Ramos (cell line): ENCODE measurements at regions not wholly inside any gene's neighbourhood (a gene's known extent, or its start where the extent isn't known, plus 50 kb on each side); places are given as distances from the start of the nearest gene placed in this dataset.

Experiments used
- in situ Hi-C: fragments of 300-500 bp; cut with MboI; formaldehyde crosslinking; loops from one replicate; pipeline ENCODE4 v1.14.3; 2022; ENCODE audit warnings: low sequenced_read_pairs; ENCODE audit not compliant: unreplicated experiment

GRCh38 chr15:70189826-70190695, 92.3 kb upstream of the TLE3 start:
- in situ Hi-C loops = no loop called here

DNA sequence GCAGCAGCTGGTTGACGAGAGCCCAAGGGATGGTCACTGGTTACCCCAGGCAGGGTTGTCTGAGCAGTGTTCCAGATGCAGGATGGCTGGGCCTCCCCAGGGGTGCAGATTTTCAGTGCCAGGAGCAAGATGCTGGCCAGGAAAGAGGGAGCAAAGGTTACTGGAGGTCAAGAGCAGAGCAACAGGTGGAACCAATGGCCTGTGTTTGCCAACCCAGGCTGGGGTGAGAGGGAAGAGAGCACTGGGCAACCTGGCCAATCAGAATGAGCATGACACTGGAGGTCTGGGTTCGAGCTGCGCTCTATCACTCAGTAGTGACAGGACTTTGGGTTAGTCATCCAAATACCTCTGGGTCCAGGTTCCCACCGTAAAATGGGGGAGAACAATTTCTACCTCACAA, 90.6 kb upstream of the TLE3 start:
- in situ Hi-C loops = no loop called here

- in situ Hi-C loops = no loop called here
These were observed 89.6 kb upstream of the TLE3 start for GRCh38 chr15:70187331-70187730.

DNA sequence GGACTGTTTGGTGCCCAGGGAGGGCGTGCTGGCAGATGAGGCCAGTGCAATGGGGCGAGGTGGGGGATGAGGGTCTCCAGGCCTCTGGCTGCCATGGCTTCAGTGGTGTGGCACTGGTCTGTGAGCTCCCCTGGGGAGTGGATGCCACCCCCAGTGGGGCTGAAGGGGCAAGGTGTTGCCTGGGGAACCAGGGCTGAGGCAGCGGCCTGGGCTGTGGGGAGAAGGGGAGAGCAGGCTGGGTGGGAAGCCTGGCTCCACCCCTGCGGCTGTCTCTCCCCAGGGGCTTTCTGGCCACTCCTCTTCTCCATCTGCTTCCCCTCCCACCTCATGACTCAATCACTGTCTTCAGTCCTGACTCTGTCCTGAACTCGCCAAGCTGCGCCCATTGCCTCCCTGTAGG, 88.4 kb upstream of the TLE3 start:
- in situ Hi-C loops = no loop called here

- in situ Hi-C loops = no loop called here
These were observed 87.6 kb upstream of the TLE3 start for GRCh38 chr15:70185251-70185711.

DNA sequence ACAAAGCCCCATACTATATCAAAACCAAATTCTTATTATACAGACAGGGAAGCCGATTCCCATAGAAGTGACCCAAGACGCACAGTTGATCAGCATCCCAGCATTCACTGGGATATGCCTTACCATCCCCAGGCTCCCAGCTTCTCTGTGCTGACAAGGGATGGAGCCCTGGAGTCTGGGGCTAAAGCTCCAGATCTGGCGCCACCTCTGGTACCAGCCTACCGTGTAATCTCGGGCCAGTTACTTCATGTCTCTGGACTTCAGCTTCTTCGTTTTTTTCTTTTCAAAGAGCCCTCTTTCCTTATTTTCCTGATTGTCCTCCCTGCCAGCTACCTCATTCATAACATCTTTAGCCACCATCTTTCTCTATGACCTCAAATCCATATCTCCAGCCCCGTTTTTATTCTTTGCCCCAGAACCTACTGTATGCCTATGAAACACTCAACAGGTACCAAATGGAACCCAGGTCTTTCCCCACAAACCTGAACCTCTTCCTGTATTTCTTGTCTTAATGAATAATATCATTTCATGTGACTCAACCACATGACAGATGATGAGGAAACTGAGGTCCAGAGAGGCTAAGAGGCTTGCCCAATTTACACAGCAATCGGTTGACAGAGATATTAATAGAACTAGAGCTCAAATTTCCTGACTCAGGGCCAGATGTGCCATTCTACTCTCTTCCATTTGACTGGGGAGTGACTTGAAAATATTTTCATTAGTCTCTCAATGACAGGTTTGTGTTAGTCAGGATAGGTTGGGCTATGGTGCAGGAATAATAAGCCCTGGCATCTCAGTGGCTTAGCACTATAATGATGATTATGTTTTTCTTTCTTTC, 85.4 kb upstream of the TLE3 start:
- in situ Hi-C loops = no loop called here

GRCh38 chr15:70181626-70182255, 84.0 kb upstream of the TLE3 start:
- in situ Hi-C loops = no loop called here

- in situ Hi-C loops = no loop called here
These were observed 82.6 kb upstream of the TLE3 start for GRCh38 chr15:70180186-70180875.

DNA sequence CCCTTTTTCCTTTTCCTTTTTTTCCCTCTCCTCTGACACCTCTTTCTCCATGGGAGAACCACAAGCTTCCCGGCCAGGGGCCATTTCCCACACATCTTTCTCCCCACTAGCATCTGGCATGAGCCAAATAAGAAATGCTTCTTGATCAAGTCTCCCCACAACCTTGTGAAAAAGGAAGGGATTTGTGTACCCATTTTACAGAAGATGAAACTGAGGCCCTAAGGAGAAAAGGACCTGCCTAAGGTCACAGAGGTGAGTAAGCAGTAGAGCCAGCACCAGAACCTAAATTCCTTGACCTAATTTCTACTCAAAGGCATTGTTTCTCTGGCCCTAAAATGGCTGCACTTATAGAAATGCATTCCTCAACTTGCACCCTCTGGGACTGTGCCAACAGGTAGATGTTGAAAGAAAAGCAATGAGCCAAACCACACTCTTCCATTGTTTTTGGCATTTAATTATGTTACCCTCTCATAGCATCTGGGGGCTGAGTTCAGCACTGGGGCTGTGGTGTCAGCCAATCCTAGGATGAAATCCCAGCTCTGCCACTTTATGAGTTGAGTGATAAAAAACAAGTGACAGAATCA, 81.7 kb upstream of the TLE3 start:
- in situ Hi-C loops = no loop called here

DNA sequence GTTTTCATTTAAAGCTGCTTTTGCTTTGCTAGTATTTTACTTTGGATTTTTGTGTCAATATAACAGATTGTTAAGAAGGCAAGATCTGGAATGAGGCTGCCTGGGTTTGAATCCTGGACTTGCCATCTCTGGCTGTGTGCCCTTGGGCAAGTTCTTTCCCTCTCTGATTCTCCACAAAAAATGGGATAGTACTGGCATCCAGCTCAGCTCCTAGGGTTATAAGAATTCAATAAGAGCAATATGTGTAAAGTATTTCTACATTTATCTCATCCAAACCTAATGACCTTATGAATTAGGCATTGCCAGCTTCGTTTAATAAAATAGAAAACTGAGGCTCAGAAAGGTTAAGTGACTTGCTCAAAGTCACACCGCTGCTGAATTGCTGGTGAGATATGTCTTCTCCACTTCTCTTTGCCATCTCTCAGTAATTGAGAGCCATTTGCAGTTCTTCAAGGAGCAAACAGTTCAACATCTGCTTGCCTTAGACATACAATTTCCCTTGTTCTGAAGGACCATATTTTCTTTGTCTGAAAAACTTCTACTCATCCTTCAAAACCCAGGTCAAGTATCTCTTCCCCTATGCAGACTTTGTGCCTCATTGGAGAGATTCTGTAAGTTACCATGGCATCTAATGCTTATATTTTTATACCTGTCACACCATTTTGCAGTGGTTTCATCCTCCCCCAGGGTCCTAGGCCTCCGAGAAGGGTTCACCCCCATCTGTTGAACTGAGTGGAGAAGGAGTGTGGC, 80.8 kb upstream of the TLE3 start:
- in situ Hi-C loops = no loop called here

DNA sequence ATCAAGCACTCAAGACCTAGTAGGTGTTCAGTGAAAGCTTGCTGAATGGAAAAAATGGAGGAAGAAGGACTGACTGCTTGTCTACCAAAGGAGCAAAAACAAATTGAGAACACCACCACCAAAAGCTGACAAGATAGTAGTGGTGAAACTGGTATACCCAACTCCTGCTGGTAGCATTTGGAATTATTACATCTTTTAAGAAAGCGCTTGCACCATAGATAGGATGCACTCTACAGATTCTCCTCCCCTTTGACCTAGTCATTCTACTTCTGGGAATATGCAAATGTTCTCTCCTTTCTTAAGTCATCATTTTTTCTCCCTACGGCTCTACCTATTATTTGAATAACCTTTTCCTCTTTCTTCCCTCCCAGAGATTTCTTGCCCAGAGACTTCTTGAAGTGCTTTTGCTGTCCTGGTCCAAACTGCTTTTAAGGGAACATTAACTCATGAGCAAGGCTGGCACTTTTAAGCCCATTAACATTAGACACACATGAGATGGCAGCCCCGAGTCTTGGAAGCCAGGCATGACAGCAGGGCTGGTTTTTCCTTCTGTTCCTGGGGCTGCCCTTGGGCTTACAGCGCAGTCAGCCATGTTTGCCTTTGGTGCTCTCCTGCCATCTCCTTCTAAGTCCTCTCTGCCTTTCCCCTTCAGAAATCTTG, 75.0 kb upstream of the TLE3 start:
- in situ Hi-C loops = no loop called here

- in situ Hi-C loops = no loop called here
These were observed 74.4 kb upstream of the TLE3 start for GRCh38 chr15:70172124-70172523.

DNA sequence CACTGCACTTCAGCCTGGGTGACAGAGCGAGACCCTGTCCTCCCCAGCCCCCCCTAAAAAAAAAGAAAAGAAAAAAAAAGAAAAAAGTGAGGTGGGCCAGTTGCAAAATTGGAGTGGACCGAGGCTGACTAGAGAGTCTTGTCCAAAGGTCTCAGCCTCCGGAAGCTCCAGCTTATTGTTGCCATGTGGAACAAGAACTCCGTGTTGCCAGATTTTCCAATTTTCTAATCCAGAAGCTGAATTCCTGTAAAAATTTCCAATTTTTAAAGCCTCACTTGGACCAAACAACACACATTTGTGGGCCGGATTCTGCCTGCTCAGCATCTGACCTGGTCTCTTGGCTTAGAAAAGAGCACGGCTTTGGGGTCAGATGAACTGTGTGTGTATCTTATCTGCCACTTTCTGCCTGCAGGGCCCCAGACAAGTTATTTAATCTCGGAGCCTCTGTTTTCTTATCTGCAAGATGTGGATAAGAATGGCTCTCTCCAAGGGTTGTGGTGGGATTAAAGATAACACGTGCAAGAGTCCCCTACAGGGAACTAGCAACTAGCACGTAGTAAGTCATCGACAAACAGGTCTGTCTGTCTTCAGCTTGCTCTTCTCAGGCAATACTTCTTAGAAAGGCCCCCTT, 73.7 kb upstream of the TLE3 start:
- in situ Hi-C loops = no loop called here

DNA sequence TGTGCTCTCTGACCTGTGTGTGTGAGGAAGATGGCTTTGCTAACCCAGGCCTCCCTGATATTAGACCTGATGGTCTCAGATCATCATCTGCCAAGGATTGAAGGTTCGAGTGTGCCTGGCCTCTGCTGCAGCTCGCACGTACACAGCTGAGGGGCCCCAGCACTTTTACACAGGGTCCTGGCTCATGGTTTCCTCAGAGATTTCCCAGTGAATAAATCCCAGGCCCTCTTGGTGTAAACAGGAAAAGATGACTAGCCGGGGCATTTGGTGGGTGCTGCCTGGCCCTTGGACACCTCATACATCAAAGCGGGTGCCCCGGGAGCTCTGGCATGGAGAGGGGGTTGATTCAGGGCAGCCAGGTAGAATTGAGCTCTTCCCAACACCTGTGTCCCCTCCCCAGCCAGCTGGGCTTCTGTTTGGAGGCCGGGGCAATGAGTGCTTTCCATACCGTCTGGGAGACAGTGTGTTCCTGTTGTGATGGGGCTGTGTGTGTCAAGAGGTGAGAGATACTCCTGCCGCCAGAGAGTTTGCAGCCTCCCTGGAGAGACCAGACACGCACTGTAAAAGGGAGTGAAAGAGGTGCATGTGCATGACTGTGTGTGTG, 72.5 kb upstream of the TLE3 start:
- in situ Hi-C loops = no loop called here

DNA sequence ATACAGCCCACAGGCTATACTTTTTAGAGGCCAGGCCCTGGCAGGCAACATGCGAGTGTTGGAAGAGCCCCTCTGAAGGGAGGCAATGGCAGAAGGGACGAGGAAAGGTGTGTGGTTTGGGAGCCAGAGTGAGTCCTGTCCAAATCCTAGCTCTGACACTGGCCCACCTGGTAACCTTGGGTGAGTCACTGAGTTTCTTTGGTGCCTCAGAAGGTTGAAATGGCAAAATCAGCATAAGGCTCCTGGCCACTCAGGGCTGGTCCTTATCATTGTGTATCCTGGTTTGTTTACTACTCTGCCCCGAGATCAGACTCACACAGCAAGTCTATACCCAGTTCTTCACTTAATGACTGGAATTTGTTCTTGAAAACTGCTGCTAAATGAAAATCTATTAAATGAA, 71.4 kb upstream of the TLE3 start:
- in situ Hi-C loops = no loop called here

- in situ Hi-C loops = no loop called here
These were observed 69.4 kb upstream of the TLE3 start for GRCh38 chr15:70167155-70167554.

DNA sequence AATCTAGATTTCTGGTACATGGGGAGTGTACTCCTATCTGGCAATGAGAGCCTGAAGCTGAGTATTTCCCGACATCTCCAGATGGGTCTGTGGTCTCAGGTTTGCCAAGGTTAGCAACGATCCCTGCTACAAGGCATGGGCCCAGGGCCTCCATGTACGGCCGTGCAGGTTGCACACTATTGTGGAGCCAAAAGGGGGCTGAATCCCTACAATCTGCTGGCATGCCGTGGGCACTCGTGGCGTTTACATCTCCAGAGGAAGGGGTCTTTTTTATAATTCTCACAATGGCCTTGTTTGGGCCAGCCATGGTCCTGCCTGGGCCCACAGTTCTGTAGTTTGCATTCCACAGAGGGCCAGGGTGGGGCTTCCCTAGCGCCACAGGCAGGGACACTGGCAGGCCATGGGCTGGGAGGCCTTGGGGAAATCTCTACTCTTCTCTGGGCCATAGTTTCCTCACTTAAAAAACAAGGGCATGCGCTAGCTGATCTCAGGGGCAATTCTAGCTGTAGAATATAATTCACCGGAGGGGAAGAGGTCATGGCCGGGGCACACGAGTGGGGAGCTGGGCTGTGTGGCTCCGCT, 68.9 kb upstream of the TLE3 start:
- in situ Hi-C loops = no loop called here
